ENCODE measurements at regions not wholly inside any gene's neighbourhood (a gene's known extent, or its start where the extent isn't known, plus 50 kb on each side); places are given as distances from the start of the nearest gene placed in this dataset.

DNA sequence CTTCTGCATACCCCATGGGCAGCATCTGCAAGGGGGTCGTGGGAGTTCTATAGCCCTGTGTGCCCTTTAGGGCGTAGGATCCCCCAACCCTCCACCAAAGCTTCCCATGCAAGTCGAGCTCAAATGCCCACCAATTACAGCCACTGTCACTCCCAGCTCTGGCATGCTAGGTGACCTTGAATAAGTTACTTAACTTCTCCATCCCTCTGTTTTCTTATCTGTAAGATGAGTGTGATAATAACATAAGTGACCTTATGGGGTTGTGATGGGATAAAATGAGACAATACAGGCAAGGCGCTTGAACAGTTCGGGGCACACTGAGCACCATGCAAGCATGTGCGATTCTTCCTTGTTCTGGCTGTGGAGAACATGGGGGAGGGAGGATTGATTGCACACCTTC is 74.8 kb upstream of the POMGNT2 start:
- Mint-ChIP-seq H3K36me3 (no peaks in the 10 kb centered on the region), H3K4me1 (ENCODE audit: unreplicated experiment) (peaks cover 28% of the 10 kb centered on the region), H3K27me3 (peaks cover 1% of the 10 kb centered on the region), H3K4me3 (no peak overlapping the region), H3K27ac (no peak overlapping the region), H3K9me3 (no peaks in the 10 kb centered on the region)
- TF ChIP-seq, protein P1, sequence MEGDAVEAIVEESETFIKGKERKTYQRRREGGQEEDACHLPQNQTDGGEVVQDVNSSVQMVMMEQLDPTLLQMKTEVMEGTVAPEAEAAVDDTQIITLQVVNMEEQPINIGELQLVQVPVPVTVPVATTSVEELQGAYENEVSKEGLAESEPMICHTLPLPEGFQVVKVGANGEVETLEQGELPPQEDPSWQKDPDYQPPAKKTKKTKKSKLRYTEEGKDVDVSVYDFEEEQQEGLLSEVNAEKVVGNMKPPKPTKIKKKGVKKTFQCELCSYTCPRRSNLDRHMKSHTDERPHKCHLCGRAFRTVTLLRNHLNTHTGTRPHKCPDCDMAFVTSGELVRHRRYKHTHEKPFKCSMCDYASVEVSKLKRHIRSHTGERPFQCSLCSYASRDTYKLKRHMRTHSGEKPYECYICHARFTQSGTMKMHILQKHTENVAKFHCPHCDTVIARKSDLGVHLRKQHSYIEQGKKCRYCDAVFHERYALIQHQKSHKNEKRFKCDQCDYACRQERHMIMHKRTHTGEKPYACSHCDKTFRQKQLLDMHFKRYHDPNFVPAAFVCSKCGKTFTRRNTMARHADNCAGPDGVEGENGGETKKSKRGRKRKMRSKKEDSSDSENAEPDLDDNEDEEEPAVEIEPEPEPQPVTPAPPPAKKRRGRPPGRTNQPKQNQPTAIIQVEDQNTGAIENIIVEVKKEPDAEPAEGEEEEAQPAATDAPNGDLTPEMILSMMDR (conservative IDR thresholded peaks at IDR 0.05): no peak
- no peak for DNase-seq (ENCODE audit: extremely low spot score, unreplicated experiment)

GRCh38 chr3:43180027-43180426 is 74.1 kb upstream of the POMGNT2 start:
- peak overlapping the region; percentile 30 for H3K27ac Mint-ChIP-seq
- TF ChIP-seq, protein P1 (conservative IDR thresholded peaks at IDR 0.05): no peak
- H3K4me3 Mint-ChIP-seq: no peak overlapping the region
- peaks cover 4% of the 10 kb centered on the region for H3K27me3 Mint-ChIP-seq
- H3K4me1 Mint-ChIP-seq (ENCODE audit: unreplicated experiment): peaks cover 28% of the 10 kb centered on the region
- DNase-seq (ENCODE audit: extremely low spot score, unreplicated experiment): no peak
- H3K36me3 Mint-ChIP-seq: no peaks in the 10 kb centered on the region
- no peaks in the 10 kb centered on the region for H3K9me3 Mint-ChIP-seq

- Mint-ChIP-seq H3K27me3 (peaks cover 4% of the 10 kb centered on the region), H3K36me3 (no peaks in the 10 kb centered on the region), H3K27ac (peak overlapping the region; percentile 53), H3K9me3 (peaks cover 2% of the 10 kb centered on the region), H3K4me1 (ENCODE audit: unreplicated experiment) (peaks cover 28% of the 10 kb centered on the region), H3K4me3 (no peak overlapping the region)
- TF ChIP-seq, protein P1 (conservative IDR thresholded peaks at IDR 0.05): no peak
- no peak for DNase-seq (ENCODE audit: extremely low spot score, unreplicated experiment)
Measured at GRCh38 chr3:43178891-43179366, 73.0 kb upstream of the POMGNT2 start.

DNA sequence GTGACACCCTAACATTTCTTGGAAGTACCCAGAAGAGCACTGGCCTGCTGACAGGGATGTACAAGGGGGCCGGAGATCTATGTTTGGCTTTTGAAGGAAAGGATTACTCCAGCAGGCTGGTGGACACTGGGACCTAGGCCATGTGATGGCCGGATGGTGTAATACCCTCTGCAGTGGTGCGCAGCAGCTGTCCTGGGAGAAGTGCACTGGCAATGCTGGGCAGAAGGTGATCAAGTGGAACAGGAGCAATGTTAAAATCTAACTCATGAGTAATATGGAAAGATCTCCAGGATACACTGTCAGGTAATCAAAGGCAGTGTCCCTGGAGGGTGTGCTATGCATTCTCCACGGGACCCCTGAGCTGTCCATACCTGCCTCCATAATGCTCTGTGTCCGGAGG is 71.2 kb upstream of the POMGNT2 start:
- H3K9me3 Mint-ChIP-seq: peaks cover 15% of the 10 kb centered on the region
- no peaks in the 10 kb centered on the region for H3K36me3 Mint-ChIP-seq
- DNase-seq (ENCODE audit: extremely low spot score, unreplicated experiment): no peak
- TF ChIP-seq, protein P1 (conservative IDR thresholded peaks at IDR 0.05): no peak
- H3K4me1 Mint-ChIP-seq (ENCODE audit: unreplicated experiment): peaks cover 22% of the 10 kb centered on the region
- H3K4me3 Mint-ChIP-seq: no peak overlapping the region
- H3K27ac Mint-ChIP-seq: peak overlapping the region; percentile 32
- peaks cover 4% of the 10 kb centered on the region for H3K27me3 Mint-ChIP-seq

GRCh38 chr3:43176666-43177065 is 70.8 kb upstream of the POMGNT2 start:
- Mint-ChIP-seq H3K27me3 (peaks cover 4% of the 10 kb centered on the region), H3K27ac (peak overlapping the region; percentile 32), H3K4me1 (ENCODE audit: unreplicated experiment) (peaks cover 22% of the 10 kb centered on the region), H3K9me3 (peaks cover 15% of the 10 kb centered on the region), H3K4me3 (no peak overlapping the region), H3K36me3 (no peaks in the 10 kb centered on the region)
- TF ChIP-seq, protein P1 (conservative IDR thresholded peaks at IDR 0.05): no peak
- no peak for DNase-seq (ENCODE audit: extremely low spot score, unreplicated experiment)

DNA sequence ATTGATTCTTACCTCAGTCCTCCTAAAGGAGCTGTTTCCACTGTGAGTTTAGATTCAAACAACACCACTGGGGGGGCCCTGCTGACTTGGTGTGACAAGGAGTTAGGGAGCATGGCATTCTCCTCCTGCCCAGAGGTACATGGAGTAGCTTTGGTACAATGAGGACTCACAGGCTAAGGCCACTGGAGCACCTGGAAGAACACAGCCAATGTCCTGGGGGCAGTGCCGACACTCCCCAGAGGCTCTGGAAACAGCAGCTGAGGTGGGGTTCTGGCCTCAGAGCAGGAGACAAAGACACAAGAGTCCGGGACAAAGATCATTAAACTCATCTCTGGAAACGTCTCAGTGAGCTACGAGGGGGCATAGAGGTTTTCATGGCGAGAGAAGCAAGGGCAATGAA is 69.7 kb upstream of the POMGNT2 start:
- Mint-ChIP-seq H3K36me3 (no peaks in the 10 kb centered on the region), H3K27me3 (peaks cover 4% of the 10 kb centered on the region), H3K4me1 (ENCODE audit: unreplicated experiment) (peaks cover 18% of the 10 kb centered on the region), H3K9me3 (peaks cover 15% of the 10 kb centered on the region), H3K27ac (no peak overlapping the region), H3K4me3 (no peak overlapping the region)
- TF ChIP-seq, protein P1 (conservative IDR thresholded peaks at IDR 0.05): no peak
- DNase-seq (ENCODE audit: extremely low spot score, unreplicated experiment): no peak

Measured in type B pancreatic cell (in vitro differentiated cells).